ENCODE measurements at regions not wholly inside any gene's neighbourhood (a gene's known extent, or its start where the extent isn't known, plus 50 kb on each side); places are given as distances from the start of the nearest gene placed in this dataset.

GRCh38 chr9:26612211-26612610, 280.4 kb downstream of the CAAP1 start:
- Histone ChIP-seq H2BK20ac (ENCODE audit: low read length) (no peak overlapping the region), H3K4me3 (ENCODE audit: extremely low read depth in 1 of 4, insufficient read depth in 2 of 4, low read depth in 3 of 4, low read length in 4 of 4) (no peak overlapping the region), H3K4me2 (ENCODE audit: insufficient read depth in 1 of 2, low read depth in 2 of 2, low read length in 2 of 2) (no peak overlapping the region), H2AFZ (ENCODE audit: low read length) (no peak overlapping the region), H3K9me3 (ENCODE audit: insufficient read depth in 2 of 2, low read depth in 1 of 2, low read length in 1 of 2) (no peaks in the 10 kb centered on the region), H3K9ac (replicated peaks in 1 of 4; ENCODE audit: extremely low read depth in 1 of 4, low read depth in 3 of 4, low read length in 3 of 4) (no peak overlapping the region), H2AK5ac (ENCODE audit: low read depth, low read length) (no peak overlapping the region), H3K27me3 (replicated peaks in 1 of 4; ENCODE audit: control insufficient read depth in 3 of 4, extremely low read depth in 1 of 4, insufficient read depth in 3 of 4, low read length in 3 of 4) (no peaks in the 10 kb centered on the region), H2BK12ac (ENCODE audit: low read depth, low read length) (no peak overlapping the region), H3K27ac (ENCODE audit: low read depth, low read length) (no peak overlapping the region), H3K14ac (ENCODE audit: insufficient read length) (no peak overlapping the region), H2BK5ac (ENCODE audit: low read depth, low read length) (no peak overlapping the region), H3K23me2 (ENCODE audit: low read depth, low read length) (no peaks in the 10 kb centered on the region), H3K4ac (replicated peaks; ENCODE audit: insufficient read length, low read depth, low read length) (no peak overlapping the region), H3K79me1 (ENCODE audit: low read depth, low read length) (no peaks in the 10 kb centered on the region), H4K5ac (ENCODE audit: insufficient read length, low read depth, low read length) (no peak overlapping the region), H3K23ac (ENCODE audit: insufficient read length) (no peak overlapping the region), H3K36me3 (ENCODE audit: control insufficient read depth in 2 of 4, insufficient read depth in 4 of 4, low read length in 3 of 4) (no peaks in the 10 kb centered on the region), H4K8ac (ENCODE audit: extremely low read depth, insufficient read depth, low read length) (no peak overlapping the region), H3K18ac (ENCODE audit: extremely low read depth, low read length) (no peak overlapping the region), H3K4me1 (replicated peaks in 1 of 4; ENCODE audit: control insufficient read depth in 3 of 4, insufficient read depth in 4 of 4, low read length in 3 of 4) (peaks cover 0 to 4% (median 2%) of the 10 kb centered on the region in 4 experiments; a peak in 4 of 7 replicates), H3K79me2 (ENCODE audit: control insufficient read depth in 1 of 2, insufficient read depth in 2 of 2, low read length in 2 of 2) (no peaks in the 10 kb centered on the region), H3K56ac (replicated peaks; ENCODE audit: insufficient read length, low read depth, low read length) (no peak overlapping the region), H2BK120ac (replicated peaks; ENCODE audit: low read depth, low read length) (no peak overlapping the region), H2BK15ac (ENCODE audit: low read length) (no peak overlapping the region), H4K91ac (replicated peaks; ENCODE audit: insufficient read length, low read length) (no peak overlapping the region), H4K20me1 (replicated peaks in 1 of 2; ENCODE audit: control insufficient read depth in 1 of 2, insufficient read depth in 2 of 2, low read length in 2 of 2) (no peaks in the 10 kb centered on the region)
- no peak for DNase-seq (ENCODE audit: low read depth in 1 of 2, low spot score in 2 of 2)
- ChIA-PET POLR2A (ENCODE audit: partially characterized antibody) (no interaction called here), CTCF (ENCODE audit: partially characterized antibody) (interaction anchor here (0.6 to 2.9 kb wide), 6 partner anchors 9 to 647 kb away, joined by 3 to 13 read pairs (median 4); no protein-coding TSS in a partner anchor)
- WGBS, 2 experiments (ENCODE audit: extremely low coverage in 1 of 2, insufficient coverage in 1 of 2, insufficient read length in 1 of 2, insufficient replicate concordance in 2 of 2, low coverage in 1 of 2, low lambda C conversion rate in 2 of 2, missing lambda C conversion rate in 1 of 2), result 93% methylated on average over 3 of the region's 3 CpGs; no CpG with 5 or more reads in 1 of the 2 experiments
- FAIRE-seq, result no peak
- TF ChIP-seq RAD21 (IDR thresholded peaks at IDR 0.05 in 1 of 2, conservative IDR thresholded peaks at IDR 0.05 in 1 of 2; ENCODE audit: low read depth in 2 of 2, low read length in 2 of 2) (no peak), CTCF (IDR thresholded peaks at IDR 0.05; ENCODE audit: control extremely low read depth in 1 of 3, insufficient read depth in 1 of 3, low read depth in 1 of 3, low read length in 3 of 3) (no peak), PHF8 (conservative IDR thresholded peaks at IDR 0.05; ENCODE audit: low read depth, low read length) (no peak), KDM1A (IDR thresholded peaks at IDR 0.05; ENCODE audit: borderline replicate concordance, low read length) (no peak), RFX5 (IDR thresholded peaks at IDR 0.05; ENCODE audit: borderline replicate concordance, low read depth, low read length) (no peak), KDM5A (IDR thresholded peaks at IDR 0.05; ENCODE audit: low read length) (no peak), RXRA (IDR thresholded peaks at IDR 0.05; ENCODE audit: insufficient read depth, low read depth, low read length) (no peak), CHD1 (IDR thresholded peaks at IDR 0.05; ENCODE audit: low read depth, low read length) (no peak)
